ENCODE measurements at regions not wholly inside any gene's neighbourhood (a gene's known extent, or its start where the extent isn't known, plus 50 kb on each side); places are given as distances from the start of the nearest gene placed in this dataset.
"Not testable (repeated sequence)": the region's sequence is repeated elsewhere in the genome, so short reads cannot be mapped to it uniquely, and the experiment has no call there.

DNA sequence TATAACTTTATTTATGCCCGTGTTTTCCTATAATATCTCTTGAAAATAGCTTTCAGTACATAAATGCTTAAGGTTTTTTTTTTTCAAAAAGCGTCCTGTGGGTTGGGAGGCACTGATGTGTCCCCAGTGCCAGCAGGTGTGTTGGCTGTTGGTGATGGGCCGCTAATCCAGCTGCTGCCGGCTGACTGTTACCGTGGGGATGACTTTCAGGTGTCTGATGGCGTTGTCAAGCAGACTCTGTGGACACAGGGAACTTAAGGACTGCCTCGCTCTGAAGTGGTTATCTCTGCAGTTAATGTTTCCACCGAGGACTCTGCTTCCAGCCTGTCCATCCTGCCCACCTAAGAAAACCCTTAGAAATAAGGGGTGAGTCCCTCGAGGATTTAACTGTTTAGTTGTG, 94.5 kb downstream of the ANKRD10 start:
- H4K20me1 ChIP-seq (ENCODE audit: insufficient read depth, low read length) = no peaks in the 10 kb centered on the region
- H3K79me2 ChIP-seq (ENCODE audit: low read length) = no peaks in the 10 kb centered on the region
- TF ChIP-seq, protein P1, sequence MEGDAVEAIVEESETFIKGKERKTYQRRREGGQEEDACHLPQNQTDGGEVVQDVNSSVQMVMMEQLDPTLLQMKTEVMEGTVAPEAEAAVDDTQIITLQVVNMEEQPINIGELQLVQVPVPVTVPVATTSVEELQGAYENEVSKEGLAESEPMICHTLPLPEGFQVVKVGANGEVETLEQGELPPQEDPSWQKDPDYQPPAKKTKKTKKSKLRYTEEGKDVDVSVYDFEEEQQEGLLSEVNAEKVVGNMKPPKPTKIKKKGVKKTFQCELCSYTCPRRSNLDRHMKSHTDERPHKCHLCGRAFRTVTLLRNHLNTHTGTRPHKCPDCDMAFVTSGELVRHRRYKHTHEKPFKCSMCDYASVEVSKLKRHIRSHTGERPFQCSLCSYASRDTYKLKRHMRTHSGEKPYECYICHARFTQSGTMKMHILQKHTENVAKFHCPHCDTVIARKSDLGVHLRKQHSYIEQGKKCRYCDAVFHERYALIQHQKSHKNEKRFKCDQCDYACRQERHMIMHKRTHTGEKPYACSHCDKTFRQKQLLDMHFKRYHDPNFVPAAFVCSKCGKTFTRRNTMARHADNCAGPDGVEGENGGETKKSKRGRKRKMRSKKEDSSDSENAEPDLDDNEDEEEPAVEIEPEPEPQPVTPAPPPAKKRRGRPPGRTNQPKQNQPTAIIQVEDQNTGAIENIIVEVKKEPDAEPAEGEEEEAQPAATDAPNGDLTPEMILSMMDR (IDR thresholded peaks at IDR 0.05; ENCODE audit: low read length) = no peak
- TF ChIP-seq EZH2 (optimal IDR thresholded peaks at IDR 0.05; ENCODE audit: low read depth, low read length) (no peak), EZH2phosphoT487 (IDR thresholded peaks at IDR 0.05; ENCODE audit: low read length) (no peak)
- H3K36me3 ChIP-seq (replicated peaks; ENCODE audit: insufficient read depth, low read length) = no peaks in the 10 kb centered on the region
- H3K27me3 ChIP-seq (replicated peaks; ENCODE audit: insufficient read depth, low read length) = no peaks in the 10 kb centered on the region
- no peak overlapping the region for H2AFZ ChIP-seq (ENCODE audit: low read length)
- H3K4me3 ChIP-seq (ENCODE audit: low read length) = no peak overlapping the region
- no peak overlapping the region for H3K4me2 ChIP-seq (ENCODE audit: low read depth, low read length)
- no peak overlapping the region for H3K9ac ChIP-seq (ENCODE audit: low read length)
- H3F3A ChIP-seq (ENCODE audit: insufficient read depth, low read length) = no peaks in the 10 kb centered on the region
- H3K27ac ChIP-seq (ENCODE audit: low read length) = no peak overlapping the region
- no peaks in the 10 kb centered on the region for H3K9me2 ChIP-seq (replicated peaks; ENCODE audit: insufficient read depth, low read length)
- no peaks in the 10 kb centered on the region for H3K9me3 ChIP-seq (replicated peaks; ENCODE audit: insufficient read depth, low read length)
- DNase-seq = no peak
- peaks cover 5% of the 10 kb centered on the region for H3K4me1 ChIP-seq (ENCODE audit: low read length)

DNA sequence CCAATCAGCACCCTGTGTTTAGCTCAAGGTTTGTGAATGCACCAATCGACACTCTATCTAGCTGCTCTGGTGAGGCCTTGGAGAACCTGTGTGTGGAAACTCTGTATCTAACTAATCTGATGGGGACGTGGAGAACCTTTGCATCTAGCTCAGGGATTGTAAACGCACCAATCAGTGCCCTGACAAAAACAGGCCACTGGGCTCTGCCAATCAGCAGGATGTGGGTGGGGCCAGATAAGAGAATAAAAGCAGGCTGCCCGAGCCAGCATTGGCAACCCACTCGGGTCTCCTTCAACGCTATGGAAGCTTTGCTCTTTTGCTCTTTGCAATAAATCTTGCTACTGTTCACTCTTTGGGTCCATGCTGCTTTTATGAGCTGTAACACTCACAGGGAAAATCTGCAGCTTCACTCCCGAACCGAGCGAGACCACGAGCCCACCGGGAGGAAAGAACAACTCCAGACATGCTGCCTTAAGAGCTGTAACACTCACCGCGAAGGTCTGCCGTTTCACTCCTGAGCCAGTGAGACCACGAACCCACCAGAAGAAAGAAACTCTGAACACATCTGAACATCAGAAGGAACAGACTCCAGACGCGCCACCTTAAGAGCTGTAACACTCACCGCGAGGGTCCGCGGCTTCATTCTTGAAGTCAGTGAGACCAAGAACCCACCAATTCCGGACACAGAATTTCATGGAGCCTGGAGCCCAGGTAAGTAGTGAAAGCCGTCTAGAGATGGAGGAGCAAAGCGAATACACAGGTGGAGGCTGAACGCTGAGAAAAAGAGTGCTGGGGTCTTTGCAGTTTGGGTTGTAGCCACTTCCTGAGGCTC, 92.8 kb downstream of the ANKRD10 start:
- H3K27ac ChIP-seq (ENCODE audit: low read length); H3K4me2 ChIP-seq (ENCODE audit: low read depth, low read length); H3K27me3 ChIP-seq (replicated peaks; ENCODE audit: insufficient read depth, low read length); H3K9me2 ChIP-seq (replicated peaks; ENCODE audit: insufficient read depth, low read length); H3K4me1 ChIP-seq (ENCODE audit: low read length); H2AFZ ChIP-seq (ENCODE audit: low read length); H3K36me3 ChIP-seq (replicated peaks; ENCODE audit: insufficient read depth, low read length); H3K9ac ChIP-seq (ENCODE audit: low read length); H3F3A ChIP-seq (ENCODE audit: insufficient read depth, low read length); H3K9me3 ChIP-seq (replicated peaks; ENCODE audit: insufficient read depth, low read length); DNase-seq; H3K4me3 ChIP-seq (ENCODE audit: low read length); H3K79me2 ChIP-seq (ENCODE audit: low read length); H4K20me1 ChIP-seq (ENCODE audit: insufficient read depth, low read length): not testable (repeated sequence)

DNA sequence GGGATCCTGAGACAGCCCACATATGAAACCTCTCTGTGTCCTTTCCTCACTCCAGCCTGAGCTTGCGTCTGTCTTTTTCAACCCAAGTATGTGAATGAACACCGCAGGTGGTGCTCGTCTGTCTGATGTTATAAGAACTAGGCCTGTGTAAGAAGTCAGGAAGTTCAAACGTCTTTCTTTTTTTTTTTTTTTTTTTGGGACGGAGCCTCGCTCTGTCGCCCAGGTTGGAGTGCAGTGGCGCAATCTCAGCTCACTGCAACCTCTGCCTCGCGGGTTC, 92.3 kb downstream of the ANKRD10 start:
- no peak for DNase-seq
- no peak overlapping the region for H3K4me2 ChIP-seq (ENCODE audit: low read depth, low read length)
- no peaks in the 10 kb centered on the region for H3K79me2 ChIP-seq (ENCODE audit: low read length)
- H3K4me3 ChIP-seq (ENCODE audit: low read length) = no peak overlapping the region
- no peak overlapping the region for H2AFZ ChIP-seq (ENCODE audit: low read length)
- no peaks in the 10 kb centered on the region for H3F3A ChIP-seq (ENCODE audit: insufficient read depth, low read length)
- peaks cover 5% of the 10 kb centered on the region for H3K4me1 ChIP-seq (ENCODE audit: low read length)
- TF ChIP-seq, protein P1 (IDR thresholded peaks at IDR 0.05; ENCODE audit: low read length) = no peak
- TF ChIP-seq EZH2 (optimal IDR thresholded peaks at IDR 0.05; ENCODE audit: low read depth, low read length) (no peak), EZH2phosphoT487 (IDR thresholded peaks at IDR 0.05; ENCODE audit: low read length) (no peak)
- H3K9me2 ChIP-seq (replicated peaks; ENCODE audit: insufficient read depth, low read length) = no peaks in the 10 kb centered on the region
- no peak overlapping the region for H3K9ac ChIP-seq (ENCODE audit: low read length)
- H4K20me1 ChIP-seq (ENCODE audit: insufficient read depth, low read length) = no peaks in the 10 kb centered on the region
- H3K27me3 ChIP-seq (replicated peaks; ENCODE audit: insufficient read depth, low read length) = no peaks in the 10 kb centered on the region
- no peaks in the 10 kb centered on the region for H3K9me3 ChIP-seq (replicated peaks; ENCODE audit: insufficient read depth, low read length)
- H3K36me3 ChIP-seq (replicated peaks; ENCODE audit: insufficient read depth, low read length) = no peaks in the 10 kb centered on the region
- no peak overlapping the region for H3K27ac ChIP-seq (ENCODE audit: low read length)

DNA sequence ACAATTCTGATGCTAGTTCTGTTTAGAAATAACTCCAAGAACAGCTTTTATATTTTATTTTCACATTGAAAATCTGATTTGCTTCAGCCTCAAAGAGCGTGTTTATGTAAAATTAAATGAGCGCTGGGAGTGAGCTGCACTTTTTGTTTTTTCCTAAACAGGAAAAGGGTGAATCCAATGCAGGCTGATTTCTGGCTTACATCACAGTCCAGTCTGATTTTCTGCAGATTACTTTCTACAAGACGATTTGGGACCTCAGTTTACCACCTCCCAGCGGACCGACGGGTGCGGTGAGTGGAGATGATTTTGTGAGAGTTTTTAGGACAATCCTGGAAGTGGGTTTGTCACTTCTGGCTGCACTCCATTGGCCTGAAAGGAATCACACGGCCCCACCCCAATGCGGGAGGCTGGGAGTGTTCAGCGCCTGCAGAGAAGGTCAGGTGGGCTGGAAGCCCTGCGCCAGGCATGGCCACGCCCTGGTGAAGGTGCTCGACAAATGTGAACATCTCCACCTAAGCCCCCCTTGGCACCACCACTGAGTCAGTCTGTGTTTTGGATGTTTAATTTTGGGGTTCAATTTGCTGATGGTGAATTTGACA, 90.1 kb downstream of the ANKRD10 start:
- H2AFZ ChIP-seq (ENCODE audit: low read length) = no peak overlapping the region
- TF ChIP-seq EZH2phosphoT487 (IDR thresholded peaks at IDR 0.05; ENCODE audit: low read length) = no peak
- TF ChIP-seq, protein P1 (IDR thresholded peaks at IDR 0.05; ENCODE audit: low read length) = no peak
- no peak for TF ChIP-seq EZH2 (optimal IDR thresholded peaks at IDR 0.05; ENCODE audit: low read depth, low read length)
- H3K9me2 ChIP-seq (replicated peaks; ENCODE audit: insufficient read depth, low read length) = no peaks in the 10 kb centered on the region
- no peak overlapping the region for H3K27ac ChIP-seq (ENCODE audit: low read length)
- no peak overlapping the region for H3K4me3 ChIP-seq (ENCODE audit: low read length)
- no peaks in the 10 kb centered on the region for H3K36me3 ChIP-seq (replicated peaks; ENCODE audit: insufficient read depth, low read length)
- H3K9me3 ChIP-seq (replicated peaks; ENCODE audit: insufficient read depth, low read length) = no peaks in the 10 kb centered on the region
- H4K20me1 ChIP-seq (ENCODE audit: insufficient read depth, low read length) = no peaks in the 10 kb centered on the region
- DNase-seq = no peak
- no peak overlapping the region for H3K9ac ChIP-seq (ENCODE audit: low read length)
- H3K27me3 ChIP-seq (replicated peaks; ENCODE audit: insufficient read depth, low read length) = no peaks in the 10 kb centered on the region
- H3F3A ChIP-seq (ENCODE audit: insufficient read depth, low read length) = no peaks in the 10 kb centered on the region
- H3K4me1 ChIP-seq (ENCODE audit: low read length) = no peaks in the 10 kb centered on the region
- H3K4me2 ChIP-seq (ENCODE audit: low read depth, low read length) = no peak overlapping the region
- no peaks in the 10 kb centered on the region for H3K79me2 ChIP-seq (ENCODE audit: low read length)

All from MM.1S (cell line).